Endothelial cell of umbilical vein (primary cell): ENCODE measurements at regions not wholly inside any gene's neighbourhood (a gene's known extent, or its start where the extent isn't known, plus 50 kb on each side); places are given as distances from the start of the nearest gene placed in this dataset.

Experiments used
- BruUV-seq: library from RNA; stranded (reverse); fragments of 400-500 nt; replicated peaks from 2 replicates; lab custom pipeline; 2021; lab: Mats Ljungman, UMichigan
- CTCF ChIA-PET: fragments of 300-600, 350-600 bp; sonication (Branson Sonifier 250); formaldehyde crosslinking; loops from one replicate; lab custom pipeline; 2021; ENCODE audit warnings: antibody characterized with exemption, inconsistent platforms; lab: Charles Lee
- POLR2A ChIA-PET: fragments of 300-600, 350-600 bp; sonication (Branson Sonifier 250); formaldehyde crosslinking; loops from one replicate; lab custom pipeline; 2021; ENCODE audit warnings: antibody characterized with exemption, inconsistent platforms; lab: Charles Lee
- DNase-seq: peaks from one replicate; pipeline ENCODE4 v3.0.0-alpha.2; 2011; ENCODE audit warnings: low read depth, low spot score
- FAIRE-seq: peaks from 2 replicates; lab custom pipeline; 2011; peaks lifted over from hg19 to GRCh38; lab: Jason Lieb, UNC
- H2AFZ ChIP-seq: 2 replicates; pipeline ENCODE4 v1.6.0; 2012; ENCODE audit warnings: low read depth, low read length, control low read depth, inconsistent platforms
- H3K27ac ChIP-seq: 2 replicates; pipeline ENCODE4 v1.5.1; 2011; ENCODE audit warnings: low read depth, mild to moderate bottlenecking, control low read depth, low read length, moderate library complexity; ENCODE audit not compliant: insufficient read depth
- H3K27me3 ChIP-seq, 2 experiments: 2 replicates each; pipeline versions ENCODE4 v1.6.0 to v1.6.1; 2011; ENCODE audit warnings: low read length in 2 of 2, mixed read lengths in 1 of 2; ENCODE audit not compliant: control insufficient read depth in 2 of 2, insufficient read depth in 2 of 2
- H3K36me3 ChIP-seq, 2 experiments: 2 replicates in 1 of 2; 3 replicates in 1 of 2; pipeline ENCODE4 v1.5.1; 2011; ENCODE audit warnings: low read length in 2 of 2, mild to moderate bottlenecking in 1 of 2, moderate library complexity in 1 of 2; ENCODE audit not compliant: control insufficient read depth in 2 of 2, insufficient read depth in 2 of 2; ENCODE audit errors: extremely low read depth in 1 of 2
- H3K4me1 ChIP-seq: 3 replicates; pipeline ENCODE4 v1.5.1; 2011; ENCODE audit warnings: mild to moderate bottlenecking, low read length; ENCODE audit not compliant: control insufficient read depth, insufficient read depth; ENCODE audit errors: extremely low read depth
- H3K4me2 ChIP-seq: 2 replicates; pipeline ENCODE4 v1.6.1; 2011; ENCODE audit warnings: low read length, control low read depth, mixed read lengths; ENCODE audit not compliant: insufficient read depth
- H3K4me3 ChIP-seq, 3 experiments: fragments of 200-600 bp in 1 of 3; sonication (generic), shearing (Covaris generic) in 1 of 3; replicated peaks in 1 of 3; 2 replicates each; pipeline ENCODE4 v1.5.1; 2011 to 2016; ENCODE audit warnings: control low read depth in 3 of 3, low read length in 3 of 3, mild to moderate bottlenecking in 2 of 3, inconsistent platforms in 1 of 3, low read depth in 1 of 3, moderate library complexity in 1 of 3; ENCODE audit not compliant: insufficient read depth in 1 of 3
- H3K79me2 ChIP-seq: 2 replicates; pipeline ENCODE4 v1.6.0; 2012; ENCODE audit warnings: low read length, inconsistent platforms; ENCODE audit not compliant: control insufficient read depth, insufficient read depth
- H3K9ac ChIP-seq: replicated peaks from 2 replicates; pipeline ENCODE3; 2011; ENCODE audit warnings: low read length, control low read depth; ENCODE audit not compliant: insufficient read depth; ENCODE audit errors: extremely low read depth
- H3K9me1 ChIP-seq: replicated peaks from 3 replicates; pipeline ENCODE4 v1.6.0; 2011; ENCODE audit warnings: mild to moderate bottlenecking, low read length; ENCODE audit not compliant: control insufficient read depth, insufficient read depth; ENCODE audit errors: extremely low read depth
- H3K9me3 ChIP-seq: replicated peaks from 2 replicates; pipeline ENCODE4 v1.5.1; 2012; ENCODE audit warnings: low read length, inconsistent platforms; ENCODE audit not compliant: control insufficient read depth, insufficient read depth
- H4K20me1 ChIP-seq: replicated peaks from 2 replicates; pipeline ENCODE3; 2011; ENCODE audit warnings: mild to moderate bottlenecking, low read length; ENCODE audit not compliant: control insufficient read depth, insufficient read depth; ENCODE audit errors: extremely low read depth
- EZH2 ChIP-seq: IDR thresholded peaks from 2 replicates; pipeline ENCODE4 v1.6.1; 2012; ENCODE audit warnings: borderline replicate concordance, low read depth, mild to moderate bottlenecking, moderate library complexity, low read length, inconsistent platforms; ENCODE audit not compliant: severe bottlenecking
- FOS ChIP-seq: IDR thresholded peaks from 2 replicates; pipeline ENCODE4 v1.6.1; 2011; ENCODE audit warnings: mild to moderate bottlenecking, low read length, moderate library complexity, borderline replicate concordance; ENCODE audit not compliant: insufficient read depth
- GATA2 ChIP-seq: IDR thresholded peaks from 2 replicates; pipeline ENCODE4 v1.7.0; 2011; ENCODE audit warnings: low read depth, mild to moderate bottlenecking, moderate library complexity, mixed read lengths, low read length; ENCODE audit not compliant: insufficient read length, insufficient read depth
- JUN ChIP-seq: IDR thresholded peaks from 2 replicates; pipeline ENCODE4 v1.6.1; 2011; ENCODE audit warnings: borderline replicate concordance, low read depth; ENCODE audit not compliant: insufficient read length, insufficient read depth
- MYC ChIP-seq: IDR thresholded peaks from one replicate; pipeline ENCODE4 v1.6.1; 2011; ENCODE audit warnings: mild to moderate bottlenecking, low read depth, low read length
- POLR2A ChIP-seq: IDR thresholded peaks from 2 replicates; pipeline ENCODE4 v1.6.1; 2012; ENCODE audit warnings: low read depth, mild to moderate bottlenecking, control low read depth, low read length
- POLR2AphosphoS5 ChIP-seq: IDR thresholded peaks from 2 replicates; pipeline ENCODE4 v1.6.1; 2012; ENCODE audit warnings: low read depth, mild to moderate bottlenecking, control low read depth, low read length, moderate library complexity; ENCODE audit not compliant: insufficient read depth
- dilution Hi-C: fragments of 300-500 bp; cut with MboI; formaldehyde crosslinking; loops from one replicate; pipeline ENCODE4 v1.15.0; 2019; ENCODE audit warnings: low sequenced_read_pairs; ENCODE audit not compliant: extremely low pct_ligation_motif_present
- intact Hi-C: fragments of 100-400 bp; cut with micrococcal nuclease; formaldehyde crosslinking; loops from one replicate; pipeline ENCODE4 v1.10.0; 2022
- TF ChIP-seq, protein P1 (sequence below), 2 donors: IDR thresholded peaks; 1 replicate in 1 of 2; 2 replicates in 1 of 2; pipeline ENCODE4 v1.5.1; 2011; ENCODE audit warnings: low read length in 2 of 2, mild to moderate bottlenecking in 2 of 2, moderate library complexity in 2 of 2, control low read depth in 1 of 2, inconsistent platforms in 1 of 2, low read depth in 1 of 2; ENCODE audit not compliant: insufficient read depth in 1 of 2; ENCODE audit errors: extremely low read depth in 1 of 2
- TF ChIP-seq, protein P2 (sequence below): IDR thresholded peaks from 2 replicates; pipeline ENCODE4 v1.6.1; 2011; ENCODE audit not compliant: insufficient read depth, insufficient read length

DNA sequence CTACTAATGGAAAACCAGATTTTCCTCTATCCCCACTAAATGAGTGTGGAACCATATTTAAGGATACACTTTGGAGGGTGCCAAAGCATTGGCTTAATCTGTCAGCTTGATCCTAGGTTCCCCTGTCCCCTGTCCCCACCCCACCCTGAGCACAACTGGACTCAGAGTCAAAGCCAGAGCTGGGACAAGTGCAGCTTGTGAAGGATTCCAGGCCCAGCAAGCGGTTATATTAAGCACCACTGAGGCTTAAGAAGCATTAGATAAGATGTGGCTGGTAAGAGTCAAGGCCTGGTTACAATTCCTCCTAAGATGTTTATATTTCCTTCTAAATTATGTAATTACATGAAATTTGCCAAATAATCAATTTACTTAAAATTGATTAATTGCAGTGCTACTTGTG is 350.0 kb upstream of the GATB start:
- no peaks in the 10 kb centered on the region for H3K36me3 ChIP-seq
- H3K27ac ChIP-seq, result no peak overlapping the region
- H3K4me1 ChIP-seq, result peaks cover 19% of the 10 kb centered on the region
- H4K20me1 ChIP-seq, result no peaks in the 10 kb centered on the region
- H3K4me3 ChIP-seq, result no peak overlapping the region
- H3K9me3 ChIP-seq, result no peaks in the 10 kb centered on the region
- no peak for DNase-seq
- ChIA-PET CTCF (interaction anchor here (1.0 to 1.2 kb wide), 2 partner anchors 51 to 65 kb away, joined by 3 read pairs; no protein-coding TSS in a partner anchor), POLR2A (no interaction called here)
- no peaks in the 10 kb centered on the region for H3K9me1 ChIP-seq
- H2AFZ ChIP-seq, result no peak overlapping the region
- intact Hi-C loops, result no loop called here
- TF ChIP-seq FOS (no peak), MYC (no peak), JUN (no peak), POLR2A (no peak), POLR2AphosphoS5 (no peak), EZH2 (no peak), GATA2 (no peak)
- TF ChIP-seq, protein P1, sequence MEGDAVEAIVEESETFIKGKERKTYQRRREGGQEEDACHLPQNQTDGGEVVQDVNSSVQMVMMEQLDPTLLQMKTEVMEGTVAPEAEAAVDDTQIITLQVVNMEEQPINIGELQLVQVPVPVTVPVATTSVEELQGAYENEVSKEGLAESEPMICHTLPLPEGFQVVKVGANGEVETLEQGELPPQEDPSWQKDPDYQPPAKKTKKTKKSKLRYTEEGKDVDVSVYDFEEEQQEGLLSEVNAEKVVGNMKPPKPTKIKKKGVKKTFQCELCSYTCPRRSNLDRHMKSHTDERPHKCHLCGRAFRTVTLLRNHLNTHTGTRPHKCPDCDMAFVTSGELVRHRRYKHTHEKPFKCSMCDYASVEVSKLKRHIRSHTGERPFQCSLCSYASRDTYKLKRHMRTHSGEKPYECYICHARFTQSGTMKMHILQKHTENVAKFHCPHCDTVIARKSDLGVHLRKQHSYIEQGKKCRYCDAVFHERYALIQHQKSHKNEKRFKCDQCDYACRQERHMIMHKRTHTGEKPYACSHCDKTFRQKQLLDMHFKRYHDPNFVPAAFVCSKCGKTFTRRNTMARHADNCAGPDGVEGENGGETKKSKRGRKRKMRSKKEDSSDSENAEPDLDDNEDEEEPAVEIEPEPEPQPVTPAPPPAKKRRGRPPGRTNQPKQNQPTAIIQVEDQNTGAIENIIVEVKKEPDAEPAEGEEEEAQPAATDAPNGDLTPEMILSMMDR (IDR thresholded peaks at IDR 0.05; ENCODE audit: extremely low read depth in 1 of 2, insufficient read depth in 1 of 2, low read depth in 1 of 2, low read length in 2 of 2), result no peak
- TF ChIP-seq, protein P2, sequence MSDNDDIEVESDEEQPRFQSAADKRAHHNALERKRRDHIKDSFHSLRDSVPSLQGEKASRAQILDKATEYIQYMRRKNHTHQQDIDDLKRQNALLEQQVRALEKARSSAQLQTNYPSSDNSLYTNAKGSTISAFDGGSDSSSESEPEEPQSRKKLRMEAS, result no peak
- no peak overlapping the region for H3K4me2 ChIP-seq
- H3K9ac ChIP-seq, result no peak overlapping the region
- FAIRE-seq, result no peak
- H3K79me2 ChIP-seq, result no peaks in the 10 kb centered on the region
- dilution Hi-C loops, result no loop called here
- H3K27me3 ChIP-seq, result no peaks in the 10 kb centered on the region
- BruUV-seq, result no TSS peak
